ENCODE measurements at regions not wholly inside any gene's neighbourhood (a gene's known extent, or its start where the extent isn't known, plus 50 kb on each side); places are given as distances from the start of the nearest gene placed in this dataset.

- Histone ChIP-seq H3K4me1 (peaks cover 26% of the 10 kb centered on the region), H3K27ac (no peak overlapping the region), H3K79me2 (ENCODE audit: low read depth) (no peaks in the 10 kb centered on the region), H3K36me3 (no peaks in the 10 kb centered on the region), H3F3A (ENCODE audit: low read depth) (peaks cover 11% of the 10 kb centered on the region), H3K9me3 (ENCODE audit: low read depth) (no peaks in the 10 kb centered on the region), H2AFZ (replicated peaks) (no peak overlapping the region), H3K9ac (no peak overlapping the region), H3K27me3 (no peaks in the 10 kb centered on the region), H3K4me3 (no peak overlapping the region), H4K20me1 (ENCODE audit: low read depth) (no peaks in the 10 kb centered on the region), H3K4me2 (no peak overlapping the region)
- DNase-seq (ENCODE audit: low spot score), result no peak
- Mint-ChIP-seq H3K4me1 (peaks cover 8% of the 10 kb centered on the region), H3K9me3 (peaks cover 9% of the 10 kb centered on the region), H3K27me3 (ENCODE audit: insufficient read depth, low read depth) (peaks cover 2% of the 10 kb centered on the region), H3K36me3 (no peaks in the 10 kb centered on the region), H3K4me3 (no peak overlapping the region), H3K27ac (no peak overlapping the region)
- TF ChIP-seq CTCF (IDR thresholded peaks at IDR 0.05) (no peak), EZH2phosphoT487 (IDR thresholded peaks at IDR 0.05) (no peak), EZH2 (IDR thresholded peaks at IDR 0.05) (no peak)
Observed at GRCh38 chr1:115536279-115536816, 105.4 kb upstream of the VANGL1 start.

DNA sequence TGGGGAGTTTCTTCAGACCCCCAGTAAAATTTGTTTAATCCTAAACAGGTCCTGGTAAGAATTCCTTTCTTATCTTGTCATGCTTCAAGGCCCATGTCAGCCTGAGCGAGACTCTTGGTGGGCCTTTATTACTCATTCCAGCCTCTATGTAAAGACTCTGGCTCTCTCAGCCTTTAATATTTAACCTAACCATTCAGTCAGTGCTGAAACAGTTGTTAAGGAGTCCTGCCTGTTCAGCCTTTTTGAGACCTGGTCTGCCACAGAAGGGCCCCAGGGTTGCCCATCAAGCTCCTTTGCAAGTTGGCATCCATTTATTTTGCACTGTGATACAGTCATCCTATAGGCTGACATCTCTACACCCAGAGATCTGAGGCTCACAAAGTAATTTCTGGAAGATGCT is 107.7 kb upstream of the VANGL1 start:
- Histone ChIP-seq H3K4me2 (no peak overlapping the region), H4K20me1 (ENCODE audit: low read depth) (no peaks in the 10 kb centered on the region), H3F3A (ENCODE audit: low read depth) (peaks cover 11% of the 10 kb centered on the region), H3K79me2 (ENCODE audit: low read depth) (no peaks in the 10 kb centered on the region), H3K4me1 (peaks cover 46% of the 10 kb centered on the region), H2AFZ (replicated peaks) (no peak overlapping the region), H3K9me3 (ENCODE audit: low read depth) (no peaks in the 10 kb centered on the region), H3K36me3 (no peaks in the 10 kb centered on the region), H3K27ac (no peak overlapping the region), H3K4me3 (no peak overlapping the region), H3K9ac (no peak overlapping the region), H3K27me3 (no peaks in the 10 kb centered on the region)
- peaks cover 2% of the 10 kb centered on the region for H3K27me3 Mint-ChIP-seq (ENCODE audit: insufficient read depth, low read depth)
- H3K9me3 Mint-ChIP-seq, result peaks cover 9% of the 10 kb centered on the region
- no peak for DNase-seq (ENCODE audit: low spot score)
- H3K4me1 Mint-ChIP-seq, result peaks cover 16% of the 10 kb centered on the region
- no peaks in the 10 kb centered on the region for H3K36me3 Mint-ChIP-seq
- H3K4me3 Mint-ChIP-seq, result no peak overlapping the region
- H3K27ac Mint-ChIP-seq, result no peak overlapping the region
- TF ChIP-seq EZH2 (IDR thresholded peaks at IDR 0.05), result no peak

DNA sequence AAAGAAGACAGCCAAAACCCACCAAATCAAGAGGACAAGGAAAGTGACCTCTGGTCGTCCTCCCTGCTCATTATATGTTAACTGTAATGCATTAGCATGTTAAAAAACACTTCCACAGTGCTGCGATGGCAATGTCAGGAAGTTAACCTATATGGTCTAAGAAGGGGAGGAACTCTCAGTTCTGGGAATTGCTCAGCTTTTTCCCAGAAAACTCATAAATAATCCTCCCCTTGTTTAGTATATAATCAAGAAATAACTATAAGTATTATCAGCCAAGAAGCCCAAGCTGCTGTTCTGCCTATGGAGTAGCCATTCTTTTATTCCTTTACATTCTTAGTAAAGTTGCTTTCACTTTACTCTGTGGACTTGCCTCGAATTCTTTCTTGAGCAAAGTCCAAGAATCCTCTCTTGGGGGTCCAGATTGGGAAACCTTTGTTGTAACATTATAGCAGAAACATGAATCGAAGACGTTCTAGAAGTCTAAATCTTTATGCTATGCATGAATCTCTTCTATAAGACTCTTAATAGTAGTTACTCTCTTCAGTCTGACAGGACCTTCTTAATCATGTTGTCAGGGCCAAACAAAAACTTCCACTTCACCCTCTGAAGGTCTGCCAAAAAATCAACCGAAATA is 110.0 kb upstream of the VANGL1 start:
- H3K4me2 ChIP-seq, result peak overlapping the region; percentile 58

More for the DNA sequence above, 110.0 kb upstream of the VANGL1 start:
- Mint-ChIP-seq H3K9me3 (peaks cover 9% of the 10 kb centered on the region), H3K36me3 (no peaks in the 10 kb centered on the region), H3K4me1 (peaks cover 20% of the 10 kb centered on the region), H3K27ac (no peak overlapping the region), H3K27me3 (ENCODE audit: insufficient read depth, low read depth) (peaks cover 2% of the 10 kb centered on the region), H3K4me3 (no peak overlapping the region)
- peak; percentile 9 for DNase-seq (ENCODE audit: low spot score)
- peaks cover 53% of the 10 kb centered on the region for H3K4me1 ChIP-seq
- H3K79me2 ChIP-seq (ENCODE audit: low read depth), result no peaks in the 10 kb centered on the region
- H3F3A ChIP-seq (ENCODE audit: low read depth), result peaks cover 11% of the 10 kb centered on the region
- H3K9ac ChIP-seq, result no peak overlapping the region
- TF ChIP-seq EZH2 (IDR thresholded peaks at IDR 0.05) (no peak), EZH2phosphoT487 (IDR thresholded peaks at IDR 0.05) (no peak), CTCF (IDR thresholded peaks at IDR 0.05) (no peak)
- no peaks in the 10 kb centered on the region for H3K27me3 ChIP-seq
- H2AFZ ChIP-seq (replicated peaks), result no peak overlapping the region
- no peaks in the 10 kb centered on the region for H3K36me3 ChIP-seq
- H4K20me1 ChIP-seq (ENCODE audit: low read depth), result no peaks in the 10 kb centered on the region
- no peak overlapping the region for H3K27ac ChIP-seq
- no peaks in the 10 kb centered on the region for H3K9me3 ChIP-seq (ENCODE audit: low read depth)
- no peak overlapping the region for H3K4me3 ChIP-seq
